GM19455 (cell line): ENCODE measurements at regions not wholly inside any gene's neighbourhood (a gene's known extent, or its start where the extent isn't known, plus 50 kb on each side); places are given as distances from the start of the nearest gene placed in this dataset.

Experiments
- ATAC-seq: cut with Tn5 transposase; IDR thresholded peaks from one replicate; pipeline ENCODE4 v1.9.1; 2021; ENCODE audit not compliant: unreplicated experiment

DNA sequence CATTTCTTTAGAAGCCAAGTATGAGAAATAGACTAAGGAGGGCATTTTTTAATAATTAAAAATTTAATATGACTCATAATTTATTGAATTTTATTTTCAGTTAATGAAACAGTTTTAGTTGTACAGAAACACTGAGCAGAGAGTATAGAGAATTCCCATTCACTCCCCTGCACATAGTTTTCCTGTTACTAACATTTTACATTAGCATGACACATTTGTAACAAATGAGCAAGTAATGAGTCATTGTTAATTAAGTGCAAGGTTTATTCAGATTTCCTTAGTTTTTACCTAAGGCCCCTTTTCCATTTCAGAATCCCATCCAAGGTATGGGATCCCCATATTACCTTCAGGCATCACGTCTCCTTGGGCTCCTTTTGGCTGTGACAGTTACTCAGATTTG is 271.5 kb upstream of the FZD8 start:
- ATAC-seq = no peak

DNA sequence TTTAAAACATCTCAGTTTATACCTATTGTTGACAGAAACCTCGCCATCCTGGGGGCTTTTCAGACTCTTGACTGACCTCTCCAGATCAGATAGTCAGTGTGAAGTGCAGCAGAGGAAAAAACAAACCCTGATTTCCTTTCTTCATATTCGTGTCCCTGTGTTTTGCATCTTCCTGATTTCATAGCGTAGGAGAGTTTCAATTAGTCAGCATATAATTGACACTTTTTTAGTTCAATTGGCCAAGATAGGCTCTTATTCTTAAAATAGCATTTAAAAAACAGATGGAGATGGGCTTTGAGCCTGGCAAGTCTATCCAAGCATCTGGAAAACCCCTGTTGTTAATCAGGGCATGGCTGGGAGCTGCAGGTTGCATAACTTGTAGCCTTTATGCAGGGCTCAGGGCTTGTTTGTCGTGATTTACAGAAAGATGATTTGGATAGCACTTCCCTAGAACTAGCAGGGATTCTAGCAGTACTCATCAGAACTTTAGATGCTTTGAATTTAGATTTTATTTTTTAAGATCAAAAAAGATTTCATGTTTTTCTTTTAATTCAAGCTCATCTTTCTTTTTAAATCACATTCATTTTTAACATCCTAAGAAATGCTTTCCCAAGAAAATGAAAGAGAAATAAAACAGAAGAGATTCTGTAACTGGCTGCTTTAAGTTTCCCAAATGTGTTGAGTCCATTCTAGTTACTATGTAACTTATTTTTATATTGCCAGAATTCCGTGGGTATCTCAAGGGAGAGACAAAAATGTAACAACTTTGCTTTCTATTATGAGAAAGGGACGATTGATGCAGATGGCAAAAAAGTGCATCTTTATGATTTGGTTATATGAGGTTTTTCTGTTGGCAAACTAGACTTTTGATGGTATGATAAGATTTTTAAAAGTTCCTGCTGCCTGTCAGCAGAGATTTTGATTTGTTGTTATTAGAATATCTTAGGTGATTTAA is 270.8 kb upstream of the FZD8 start:
- ATAC-seq = no peak

DNA sequence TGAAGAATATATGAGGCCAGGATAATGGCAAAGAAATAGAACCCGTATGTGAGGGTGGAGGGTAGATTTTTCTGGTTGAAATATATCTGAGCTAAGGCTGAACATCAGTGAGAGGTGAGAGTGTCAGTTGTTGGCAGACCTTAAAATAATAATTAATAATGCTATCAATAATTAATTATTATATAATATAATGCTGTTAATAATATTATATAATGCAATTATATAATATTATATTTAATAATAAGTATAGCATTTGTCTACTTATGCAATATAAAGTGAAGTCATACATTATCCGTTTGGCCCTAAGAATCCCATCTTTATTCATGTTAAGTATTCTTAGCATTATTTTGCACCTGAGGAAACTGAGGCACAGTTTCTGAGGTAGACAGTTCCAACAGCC is 269.9 kb upstream of the FZD8 start:
- ATAC-seq = no peak

DNA sequence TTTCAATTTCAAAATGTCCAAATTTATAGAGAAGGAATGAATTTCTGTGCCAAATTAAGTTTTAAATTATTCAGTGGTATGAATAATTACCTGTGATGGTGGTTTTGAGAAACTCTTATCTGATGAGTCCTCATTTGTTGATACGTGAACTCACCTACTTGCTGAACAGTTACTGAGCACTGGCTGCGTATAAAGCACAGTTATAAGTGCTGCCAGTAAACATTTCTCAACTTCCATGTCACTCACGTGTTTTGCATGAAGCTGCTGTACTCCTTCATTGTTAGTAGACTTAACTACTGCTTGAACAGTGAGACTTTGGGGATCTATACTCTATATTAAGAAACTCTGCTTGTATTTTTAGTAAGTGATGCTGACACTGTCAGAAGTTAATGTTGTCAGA is 269.1 kb upstream of the FZD8 start:
- no peak for ATAC-seq

DNA sequence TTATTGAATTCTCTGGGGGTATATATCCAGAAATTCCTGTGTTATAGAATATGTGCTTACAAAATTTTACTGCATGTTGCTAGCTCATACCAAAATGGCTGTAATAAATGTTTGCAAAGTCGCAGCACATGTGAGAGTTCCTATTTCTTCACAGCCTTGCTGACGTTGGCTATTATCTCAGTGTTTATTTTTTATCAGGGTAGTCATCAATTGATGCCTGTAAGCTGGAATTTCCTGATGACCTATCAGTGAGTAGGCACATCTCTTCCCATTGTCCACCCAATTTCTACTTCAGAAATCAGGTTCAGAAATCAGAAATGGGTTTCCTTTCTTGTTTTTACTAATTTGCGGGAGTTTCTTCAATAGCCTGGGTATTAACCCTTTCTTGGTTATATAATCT is 268.1 kb upstream of the FZD8 start:
- ATAC-seq = no peak

DNA sequence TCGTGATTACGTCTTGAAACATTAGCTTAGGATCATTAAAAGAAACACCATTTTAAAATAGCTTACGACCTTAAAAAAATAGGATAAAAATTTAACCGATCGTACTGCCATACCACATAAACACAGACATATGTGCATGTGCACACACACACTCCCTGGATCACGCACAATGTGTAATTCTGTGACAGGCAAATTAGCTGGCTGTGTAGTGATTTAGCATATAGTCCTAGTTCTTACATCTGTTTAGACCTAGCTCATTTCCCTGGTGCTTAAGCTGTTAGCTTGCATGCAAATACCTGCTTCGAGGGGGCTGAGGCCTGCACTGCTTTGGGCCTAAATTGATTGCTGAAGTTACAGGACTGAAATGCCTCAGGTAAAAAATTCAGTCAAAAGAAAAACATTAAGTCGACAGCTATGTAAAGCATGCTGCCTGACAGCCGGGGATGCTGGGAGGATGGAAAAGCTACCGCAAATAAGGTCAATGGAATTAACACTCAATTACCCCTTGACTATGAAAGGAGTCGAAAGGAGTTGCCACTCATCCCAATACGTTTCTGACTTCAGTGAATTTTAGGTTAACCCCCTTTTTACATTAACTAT is 267.1 kb upstream of the FZD8 start:
- no peak for ATAC-seq

DNA sequence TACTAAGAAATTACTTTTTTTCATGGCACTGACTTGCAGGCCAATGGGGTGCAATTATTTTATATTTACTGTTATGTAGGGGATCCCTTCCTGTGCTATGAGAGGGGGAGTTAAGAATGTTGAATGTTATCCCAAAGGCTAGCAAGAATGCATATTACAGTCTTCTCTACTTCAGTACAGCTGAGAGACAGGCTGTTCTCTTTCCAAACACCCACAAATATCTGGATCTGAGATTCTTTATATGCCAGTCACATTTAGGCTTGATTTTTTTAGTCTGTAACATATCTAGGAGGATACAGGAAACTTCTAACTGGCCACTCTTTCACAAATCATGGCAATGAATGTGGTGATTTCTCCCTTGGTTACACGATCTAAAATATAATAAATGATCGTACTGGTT is 266.4 kb upstream of the FZD8 start:
- no peak for ATAC-seq

DNA sequence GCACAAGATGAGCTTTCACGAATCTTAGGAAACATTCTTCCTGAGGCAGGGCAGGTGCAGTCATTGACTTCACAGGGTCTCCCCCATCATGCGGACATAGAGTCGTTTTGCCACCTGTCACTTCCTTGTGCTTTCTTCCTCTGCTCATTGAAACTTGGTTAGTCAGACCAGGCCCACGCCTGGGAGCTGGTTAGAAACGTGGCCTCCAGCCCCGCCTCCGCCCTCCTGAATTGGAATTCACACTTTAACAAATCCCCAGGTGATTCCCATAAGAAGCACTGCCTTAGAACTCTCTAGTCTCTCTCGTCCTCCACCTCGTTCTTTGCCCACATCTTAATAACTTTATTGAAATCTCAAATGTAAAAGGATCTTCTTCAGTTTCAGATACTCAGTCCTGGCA is 265.5 kb upstream of the FZD8 start:
- ATAC-seq = no peak

DNA sequence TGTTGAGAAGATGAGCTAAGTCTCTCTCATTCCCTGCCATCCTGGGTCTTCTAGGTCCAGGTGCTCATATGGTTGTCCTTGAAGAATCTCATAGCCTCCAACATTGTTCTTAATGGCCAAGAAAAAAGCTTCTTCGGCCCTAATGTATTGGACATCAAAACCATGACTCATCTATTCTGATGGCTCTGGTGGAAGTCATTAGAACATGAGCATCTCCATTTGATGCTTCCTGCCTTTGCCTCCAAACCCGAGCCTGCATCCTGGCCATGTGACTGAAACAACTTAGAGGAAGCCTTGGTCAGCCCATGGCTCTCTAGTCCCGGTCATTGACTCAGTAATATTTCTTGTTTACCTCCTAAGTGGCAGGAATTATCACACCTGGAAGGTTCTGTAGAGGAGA is 264.1 kb upstream of the FZD8 start:
- ATAC-seq = no peak

DNA sequence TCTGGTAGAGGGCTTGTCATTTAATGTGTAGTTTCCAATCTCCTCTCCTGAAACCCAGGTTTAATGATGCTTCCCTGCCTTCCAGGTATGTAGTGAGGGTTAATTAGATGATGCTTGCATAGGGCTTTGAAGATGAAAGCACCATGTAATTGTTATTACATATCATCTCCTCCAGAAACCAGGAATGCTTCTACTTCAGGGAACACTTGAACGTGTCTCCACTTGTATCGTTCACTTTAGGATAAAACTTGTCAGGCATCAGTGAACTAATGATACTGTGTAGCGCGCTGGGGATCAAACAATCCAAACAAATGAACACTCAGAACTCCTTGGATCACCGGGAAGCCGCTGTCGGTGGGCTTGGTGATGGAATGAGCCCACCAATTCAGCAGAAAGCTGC is 260.9 kb upstream of the FZD8 start:
- no peak for ATAC-seq

DNA sequence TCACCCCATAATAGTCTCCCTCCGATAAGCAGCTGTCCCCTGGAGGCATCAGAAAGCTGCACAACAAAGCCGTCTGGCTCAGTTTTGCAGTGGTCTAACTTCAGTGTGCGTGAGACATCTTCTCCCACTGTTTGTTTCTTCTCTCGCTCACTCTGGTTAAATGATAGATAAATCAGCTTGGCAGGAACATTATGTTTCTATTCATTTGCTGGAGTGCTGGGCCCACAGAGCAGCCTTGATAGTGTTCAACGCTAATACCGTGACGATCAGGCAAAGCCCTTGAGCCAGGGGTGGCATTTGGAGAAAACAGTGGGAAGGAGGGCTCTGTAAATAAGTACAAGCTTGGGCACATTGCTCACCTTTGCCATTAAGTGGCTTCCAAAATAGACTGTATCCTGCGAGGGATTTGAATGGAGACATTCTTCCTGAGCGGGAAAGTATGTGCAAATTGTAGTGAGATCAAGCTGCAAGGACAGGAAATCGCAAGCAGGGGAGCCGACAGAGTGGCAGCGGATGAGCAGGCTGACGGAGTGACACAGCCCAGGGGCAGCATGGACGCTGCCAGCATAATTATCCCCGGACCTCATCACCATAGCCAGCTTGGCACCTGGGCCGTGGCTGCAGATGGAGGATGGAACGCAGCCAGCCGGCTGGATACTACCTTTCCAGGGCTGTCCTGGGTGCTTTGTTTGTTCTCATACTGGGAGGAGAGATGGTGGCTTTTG is 256.8 kb upstream of the FZD8 start:
- ATAC-seq = no peak

DNA sequence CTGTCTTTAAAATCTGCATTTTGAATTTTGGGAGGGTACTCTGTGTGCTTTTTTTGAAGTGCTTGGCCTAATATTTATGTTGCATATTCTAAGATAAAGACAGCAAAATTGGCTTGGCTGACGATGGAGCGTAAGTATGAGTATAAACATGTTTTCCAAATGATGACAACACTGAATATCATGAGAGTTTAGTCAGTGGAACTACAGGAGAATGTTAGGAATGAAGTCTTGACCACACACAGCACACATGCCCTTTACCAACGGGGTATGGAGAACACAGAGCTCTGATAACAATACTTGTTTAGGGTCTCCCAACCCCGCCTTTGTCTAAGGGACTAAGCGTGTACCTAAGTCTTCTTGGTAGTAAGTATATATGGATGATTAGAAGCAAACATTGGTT is 253.9 kb upstream of the FZD8 start:
- ATAC-seq = no peak

DNA sequence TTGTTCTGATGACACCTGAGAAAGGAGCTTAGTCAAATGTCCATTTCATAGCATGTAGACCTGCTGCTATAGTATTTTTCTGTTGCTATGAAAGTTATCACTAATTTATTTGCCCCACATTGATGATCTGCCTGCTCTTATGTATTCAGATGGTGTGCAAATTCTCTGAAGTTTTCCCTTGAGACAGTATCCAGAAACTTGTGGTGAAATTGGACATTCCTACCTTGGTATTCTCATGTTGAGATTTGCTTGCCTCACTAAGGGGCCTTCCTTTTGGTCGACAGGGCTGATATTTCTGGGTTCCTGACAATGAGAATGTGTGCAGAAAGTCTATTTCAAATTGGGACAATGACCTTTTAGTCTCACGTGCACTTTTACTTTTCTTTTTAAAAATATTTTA is 253.2 kb upstream of the FZD8 start:
- no peak for ATAC-seq

DNA sequence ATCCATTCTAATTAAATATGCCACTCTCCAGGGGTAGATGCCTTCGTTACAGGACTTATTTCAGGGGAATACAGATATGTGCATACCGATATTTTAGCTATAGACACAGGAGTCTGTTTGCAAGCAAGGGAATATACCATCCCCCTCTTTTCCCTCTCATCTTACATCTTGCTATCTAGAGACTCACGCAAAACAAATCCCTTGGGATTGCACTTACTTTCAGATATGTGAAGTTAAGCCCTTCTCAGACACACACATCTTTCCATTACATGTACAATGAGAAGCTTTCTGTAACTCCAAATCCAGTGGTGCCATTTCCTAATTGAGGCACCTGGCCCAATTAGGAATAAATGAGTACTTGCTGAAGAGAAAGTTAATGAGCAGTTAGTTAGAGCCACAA is 250.4 kb upstream of the FZD8 start:
- no peak for ATAC-seq

DNA sequence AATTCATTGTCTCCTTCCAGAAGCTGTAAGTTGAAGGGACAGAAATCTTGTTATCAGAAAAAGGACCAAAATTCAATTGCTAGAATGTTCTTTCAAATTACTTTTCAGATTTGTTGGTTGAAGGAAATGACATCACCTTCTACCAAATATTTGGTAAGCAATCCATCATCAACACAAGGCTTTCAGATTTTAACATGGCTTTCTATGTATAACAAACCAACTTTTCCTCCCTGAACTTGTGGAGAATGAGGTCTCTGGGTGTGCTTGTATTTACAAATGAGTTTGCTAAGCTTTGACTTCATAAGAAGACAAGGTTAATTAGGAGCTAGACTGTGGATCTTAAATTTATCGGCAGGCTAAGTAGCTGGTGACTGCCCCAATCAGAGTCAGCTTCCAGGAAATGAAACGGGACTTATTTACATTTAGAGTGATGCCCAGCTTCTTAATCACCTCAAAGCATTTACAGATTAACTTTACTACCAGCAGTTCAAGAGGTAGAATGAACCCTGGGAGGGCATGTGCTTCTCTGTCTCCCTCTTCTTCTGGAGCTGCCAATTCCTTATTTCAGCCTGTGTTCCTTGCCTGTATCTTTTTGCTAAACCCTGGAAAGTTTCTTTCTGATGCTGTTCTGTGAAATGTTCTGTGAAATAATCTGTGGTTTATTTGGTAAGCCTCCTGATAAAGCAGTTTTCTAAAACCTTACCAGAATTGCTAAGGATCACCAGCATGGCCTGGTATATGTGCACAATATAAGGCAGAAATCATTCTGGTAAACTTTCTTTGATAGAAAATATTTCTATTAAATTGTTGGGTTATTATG is 248.8 kb upstream of the FZD8 start:
- ATAC-seq = no peak

DNA sequence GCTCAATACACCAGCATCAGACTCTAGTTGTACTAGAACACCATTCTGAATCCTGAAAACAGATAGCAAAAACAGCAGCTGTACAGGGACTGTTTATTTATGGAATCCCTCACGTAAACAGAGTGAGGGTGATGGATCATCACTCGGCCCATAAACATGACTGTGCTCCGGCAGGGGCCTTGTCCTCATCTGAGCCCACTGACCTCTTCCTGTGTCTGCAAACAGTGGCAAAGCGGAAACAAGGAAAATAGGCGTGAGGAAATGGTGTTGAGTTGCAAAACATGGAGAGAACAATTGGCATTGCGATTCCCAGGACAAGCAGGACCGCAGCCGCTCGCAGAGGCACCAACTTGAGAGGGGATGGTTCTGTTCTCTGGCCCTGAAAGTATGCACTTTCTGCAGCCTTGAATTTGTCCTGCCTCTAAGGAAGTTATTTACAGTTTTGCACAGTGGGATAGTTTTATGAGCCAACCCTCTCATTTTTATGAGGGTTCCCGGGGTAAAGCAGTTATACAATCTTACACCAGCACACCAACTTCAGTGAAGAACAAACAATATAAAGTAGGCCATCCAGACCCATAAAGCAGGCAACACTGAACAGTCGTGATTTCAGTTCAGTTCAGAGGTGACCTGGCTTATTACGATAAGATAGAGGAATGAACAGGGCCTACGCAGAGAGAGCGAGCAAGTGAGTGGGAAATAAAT is 248.0 kb upstream of the FZD8 start:
- ATAC-seq = no peak

DNA sequence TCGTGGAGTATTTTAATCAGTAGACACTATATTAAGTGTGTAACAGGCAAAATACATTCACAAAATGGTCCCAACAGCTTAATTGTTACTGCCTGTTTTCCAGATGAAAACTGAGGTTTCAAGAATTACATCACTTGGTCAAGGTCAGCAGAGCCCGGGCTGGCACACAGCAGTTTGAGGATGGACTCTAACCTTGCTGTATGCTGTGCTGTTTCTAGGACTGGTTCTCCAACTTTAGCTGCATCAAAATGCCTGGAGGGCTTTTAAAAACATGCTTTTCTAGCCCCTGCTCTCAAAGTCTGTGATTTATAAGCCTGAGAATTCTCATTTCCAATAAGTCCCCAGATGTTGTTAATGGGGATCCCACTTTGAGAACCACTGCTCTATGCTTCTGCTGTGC is 247.1 kb upstream of the FZD8 start:
- ATAC-seq = no peak

DNA sequence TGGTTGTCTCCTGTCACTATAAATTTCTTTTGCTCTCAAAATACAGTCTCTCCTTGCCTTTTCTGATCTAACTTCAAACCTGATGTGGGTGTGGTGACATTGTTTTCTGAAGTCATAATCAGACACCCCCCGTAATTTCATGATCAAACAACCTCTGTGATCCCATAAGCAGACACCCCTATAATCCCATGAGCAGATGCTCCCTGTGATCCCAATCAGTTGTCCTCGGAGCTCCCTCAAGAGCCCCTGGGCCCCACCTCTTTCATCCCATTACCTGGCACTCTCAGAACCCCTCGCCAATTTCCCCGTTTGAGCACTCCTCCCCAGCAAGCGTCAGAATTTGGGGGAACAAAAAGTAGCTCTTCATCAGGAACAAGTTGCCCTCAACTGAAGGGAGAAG is 246.3 kb upstream of the FZD8 start:
- no peak for ATAC-seq

DNA sequence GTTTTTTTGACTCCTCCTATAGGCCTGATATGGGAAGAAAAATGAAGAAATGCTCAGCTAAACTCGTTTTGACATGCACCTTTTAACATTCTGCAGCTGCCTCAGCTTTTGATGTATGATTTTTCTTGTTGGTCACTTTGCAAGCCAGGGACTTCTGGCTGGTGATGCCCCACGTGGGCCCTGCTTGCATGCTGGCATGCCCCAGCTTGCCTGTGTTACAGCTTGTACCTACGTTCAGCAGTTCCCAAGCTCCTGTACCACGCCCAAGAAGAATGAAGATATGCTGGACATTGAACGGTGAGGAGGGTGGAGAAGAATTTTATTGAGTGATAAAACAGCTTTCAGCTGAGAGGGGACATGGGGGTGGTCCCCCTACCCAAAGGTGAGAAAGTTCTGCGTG is 245.6 kb upstream of the FZD8 start:
- no peak for ATAC-seq

DNA sequence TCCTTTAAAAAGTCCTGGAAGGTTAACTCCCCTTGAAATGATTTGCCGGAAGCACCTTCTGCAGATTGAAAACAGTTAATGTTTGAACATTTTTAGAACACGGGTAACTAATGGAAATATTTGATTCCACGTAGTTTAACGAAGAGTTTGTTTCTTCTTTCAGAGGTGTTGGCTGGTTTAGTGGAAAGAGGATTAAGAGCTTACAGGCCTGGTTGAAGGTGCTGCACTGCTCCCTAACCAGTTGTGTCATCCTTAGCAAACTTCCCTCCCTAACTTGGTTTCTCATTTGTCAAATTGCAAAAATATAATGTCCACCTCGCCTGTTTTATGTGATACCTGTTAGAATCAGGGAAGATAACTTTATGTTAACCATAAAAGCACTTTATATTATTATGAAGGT is 243.0 kb upstream of the FZD8 start:
- ATAC-seq = no peak

DNA sequence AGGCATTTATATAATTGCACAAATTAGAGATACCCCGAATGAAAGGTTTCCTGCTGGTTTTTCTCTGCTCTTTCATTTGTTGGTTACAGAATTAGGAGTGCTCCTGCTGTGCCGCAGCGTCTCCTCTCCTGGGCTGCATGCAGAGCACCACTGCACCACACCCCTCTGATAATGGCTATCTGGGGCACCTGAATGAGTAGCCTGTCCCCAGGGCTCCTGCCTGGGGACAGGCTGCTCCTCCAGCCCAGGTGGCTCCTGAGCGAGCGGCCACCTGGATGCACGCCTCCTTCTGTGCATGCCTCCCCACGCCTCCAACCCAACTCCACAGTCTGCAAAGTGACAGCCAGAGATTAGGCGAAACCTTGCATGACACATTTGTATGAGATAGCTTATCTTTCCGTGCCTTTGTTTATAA is 242.6 kb upstream of the FZD8 start:
- no peak for ATAC-seq
